ENCODE measurements at regions not wholly inside any gene's neighbourhood (a gene's known extent, or its start where the extent isn't known, plus 50 kb on each side); places are given as distances from the start of the nearest gene placed in this dataset.
"Not testable (repeated sequence)": the region's sequence is repeated elsewhere in the genome, so short reads cannot be mapped to it uniquely, and the experiment has no call there.

DNA sequence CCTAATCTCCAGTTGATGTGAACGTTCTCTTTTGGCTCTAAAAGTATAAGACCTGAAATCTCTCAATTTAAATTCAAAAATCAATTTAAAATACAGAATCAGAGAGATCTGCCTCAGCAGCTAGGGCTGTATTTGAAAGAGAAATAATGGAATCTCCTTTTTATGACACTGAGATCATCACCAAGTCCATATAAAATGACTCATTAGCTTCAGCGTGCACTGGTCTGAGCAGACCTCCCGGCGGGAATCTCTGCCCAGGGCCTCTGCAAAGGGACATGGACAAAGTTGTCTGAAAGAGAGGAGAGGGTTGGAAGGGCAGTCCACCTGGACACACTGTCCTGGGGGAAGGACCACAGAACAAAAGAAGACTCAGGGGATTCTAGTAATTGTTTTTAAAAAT lies 855.6 kb downstream of the EFNB2 start:
- H3K9me3 ChIP-seq (ENCODE audit: control insufficient read depth, insufficient read depth, low read depth, low read length) = no peaks in the 10 kb centered on the region
- no peaks in the 10 kb centered on the region for H3K27me3 ChIP-seq (ENCODE audit: control insufficient read depth, insufficient read depth, low read length)
- H3K4me1 ChIP-seq (ENCODE audit: control insufficient read depth, extremely low read depth, insufficient read depth, low read length) = no peaks in the 10 kb centered on the region
- no peaks in the 10 kb centered on the region for H3K36me3 ChIP-seq (ENCODE audit: control insufficient read depth, insufficient read depth, low read length)
- H3K4me3 ChIP-seq (replicated peaks in 1 of 4; ENCODE audit: control extremely low read depth in 1 of 4, insufficient read depth in 1 of 4, low read depth in 3 of 4, low read length in 4 of 4) = no peak overlapping the region
- no peaks in the 10 kb centered on the region for H3K79me2 ChIP-seq (ENCODE audit: control insufficient read depth, insufficient read depth, low read length)
- DNase-seq (ENCODE audit: low read depth in 2 of 2) = no peak
- TF ChIP-seq, protein P1, sequence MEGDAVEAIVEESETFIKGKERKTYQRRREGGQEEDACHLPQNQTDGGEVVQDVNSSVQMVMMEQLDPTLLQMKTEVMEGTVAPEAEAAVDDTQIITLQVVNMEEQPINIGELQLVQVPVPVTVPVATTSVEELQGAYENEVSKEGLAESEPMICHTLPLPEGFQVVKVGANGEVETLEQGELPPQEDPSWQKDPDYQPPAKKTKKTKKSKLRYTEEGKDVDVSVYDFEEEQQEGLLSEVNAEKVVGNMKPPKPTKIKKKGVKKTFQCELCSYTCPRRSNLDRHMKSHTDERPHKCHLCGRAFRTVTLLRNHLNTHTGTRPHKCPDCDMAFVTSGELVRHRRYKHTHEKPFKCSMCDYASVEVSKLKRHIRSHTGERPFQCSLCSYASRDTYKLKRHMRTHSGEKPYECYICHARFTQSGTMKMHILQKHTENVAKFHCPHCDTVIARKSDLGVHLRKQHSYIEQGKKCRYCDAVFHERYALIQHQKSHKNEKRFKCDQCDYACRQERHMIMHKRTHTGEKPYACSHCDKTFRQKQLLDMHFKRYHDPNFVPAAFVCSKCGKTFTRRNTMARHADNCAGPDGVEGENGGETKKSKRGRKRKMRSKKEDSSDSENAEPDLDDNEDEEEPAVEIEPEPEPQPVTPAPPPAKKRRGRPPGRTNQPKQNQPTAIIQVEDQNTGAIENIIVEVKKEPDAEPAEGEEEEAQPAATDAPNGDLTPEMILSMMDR (conservative IDR thresholded peaks at IDR 0.05 in 1 of 2, IDR thresholded peaks at IDR 0.05 in 1 of 2; ENCODE audit: low read depth in 1 of 2, low read length in 2 of 2) = no peak
- TF ChIP-seq EZH2 (IDR thresholded peaks at IDR 0.05; ENCODE audit: low read length, missing control alignments) = no peak
- H2AFZ ChIP-seq (ENCODE audit: low read length) = no peak overlapping the region
- H3K9ac ChIP-seq (ENCODE audit: insufficient read depth, low read length) = no peak overlapping the region
- H3K27ac ChIP-seq (ENCODE audit: insufficient read depth, low read length) = no peak overlapping the region
- no peaks in the 10 kb centered on the region for H4K20me1 ChIP-seq (ENCODE audit: control insufficient read depth, extremely low read depth, insufficient read depth, low read length)
- H3K4me2 ChIP-seq (ENCODE audit: extremely low read depth, insufficient read depth, low read length) = no peak overlapping the region

DNA sequence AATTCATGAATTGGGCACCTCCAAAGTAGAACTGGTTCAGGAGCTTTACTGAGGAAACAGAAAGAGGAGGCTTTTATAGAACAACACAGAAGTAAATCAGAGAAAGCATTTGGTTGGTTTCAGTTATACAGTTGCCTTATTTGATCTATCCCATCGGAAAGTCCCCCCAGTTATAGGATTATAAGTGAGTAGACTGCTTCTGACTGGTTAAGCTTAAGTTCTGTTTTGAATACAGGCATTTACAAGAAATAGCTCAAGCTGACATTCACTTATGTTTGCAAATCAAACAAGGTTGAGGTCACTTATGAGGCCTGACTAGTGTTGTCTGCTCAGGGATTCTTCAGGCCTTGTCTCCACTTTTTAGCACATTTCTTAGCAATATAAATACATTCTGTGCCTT lies 857.4 kb downstream of the EFNB2 start:
- Histone ChIP-seq H4K20me1 (ENCODE audit: control insufficient read depth, extremely low read depth, insufficient read depth, low read length) (no peaks in the 10 kb centered on the region), H3K4me3 (replicated peaks in 1 of 4; ENCODE audit: control extremely low read depth in 1 of 4, insufficient read depth in 1 of 4, low read depth in 3 of 4, low read length in 4 of 4) (no peak overlapping the region), H3K4me1 (ENCODE audit: control insufficient read depth, extremely low read depth, insufficient read depth, low read length) (no peaks in the 10 kb centered on the region), H3K79me2 (ENCODE audit: control insufficient read depth, insufficient read depth, low read length) (no peaks in the 10 kb centered on the region), H3K9ac (ENCODE audit: insufficient read depth, low read length) (no peak overlapping the region), H2AFZ (ENCODE audit: low read length) (no peak overlapping the region), H3K27me3 (ENCODE audit: control insufficient read depth, insufficient read depth, low read length) (no peaks in the 10 kb centered on the region), H3K9me3 (ENCODE audit: control insufficient read depth, insufficient read depth, low read depth, low read length) (no peaks in the 10 kb centered on the region), H3K36me3 (ENCODE audit: control insufficient read depth, insufficient read depth, low read length) (no peaks in the 10 kb centered on the region), H3K27ac (ENCODE audit: insufficient read depth, low read length) (no peak overlapping the region), H3K4me2 (ENCODE audit: extremely low read depth, insufficient read depth, low read length) (no peak overlapping the region)
- TF ChIP-seq, protein P1 (conservative IDR thresholded peaks at IDR 0.05 in 1 of 2, IDR thresholded peaks at IDR 0.05 in 1 of 2; ENCODE audit: low read depth in 1 of 2, low read length in 2 of 2) = no peak
- no peak for TF ChIP-seq EZH2 (IDR thresholded peaks at IDR 0.05; ENCODE audit: low read length, missing control alignments)
- no peak for DNase-seq (ENCODE audit: low read depth in 2 of 2)

DNA sequence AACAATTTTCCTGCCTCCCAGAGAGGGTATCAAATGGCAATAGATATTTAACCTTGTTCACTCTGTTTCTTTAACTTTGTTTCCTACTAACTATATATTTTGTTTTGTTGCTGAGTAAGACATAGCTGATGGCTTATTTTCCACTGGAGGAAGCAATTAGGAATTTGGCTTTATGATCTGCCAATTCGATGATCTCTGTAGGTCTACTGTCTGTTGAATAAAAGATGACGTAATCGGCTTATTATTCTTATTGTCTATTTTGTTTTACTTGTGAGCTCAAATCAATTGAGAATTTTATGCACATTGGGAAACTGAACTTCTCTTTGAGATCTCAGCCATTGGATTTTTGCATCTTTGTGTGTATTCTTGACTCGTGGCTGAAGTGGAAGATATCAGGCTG lies 862.6 kb downstream of the EFNB2 start:
- DNase-seq (ENCODE audit: low read depth in 2 of 2) = no peak
- Histone ChIP-seq H3K4me2 (ENCODE audit: extremely low read depth, insufficient read depth, low read length) (no peak overlapping the region), H3K4me1 (ENCODE audit: control insufficient read depth, extremely low read depth, insufficient read depth, low read length) (no peaks in the 10 kb centered on the region), H3K9me3 (ENCODE audit: control insufficient read depth, insufficient read depth, low read depth, low read length) (no peaks in the 10 kb centered on the region), H2AFZ (ENCODE audit: low read length) (no peak overlapping the region), H3K36me3 (ENCODE audit: control insufficient read depth, insufficient read depth, low read length) (no peaks in the 10 kb centered on the region), H3K79me2 (ENCODE audit: control insufficient read depth, insufficient read depth, low read length) (no peaks in the 10 kb centered on the region), H3K27me3 (ENCODE audit: control insufficient read depth, insufficient read depth, low read length) (no peaks in the 10 kb centered on the region), H4K20me1 (ENCODE audit: control insufficient read depth, extremely low read depth, insufficient read depth, low read length) (no peaks in the 10 kb centered on the region), H3K27ac (ENCODE audit: insufficient read depth, low read length) (no peak overlapping the region), H3K4me3 (replicated peaks in 1 of 4; ENCODE audit: control extremely low read depth in 1 of 4, insufficient read depth in 1 of 4, low read depth in 3 of 4, low read length in 4 of 4) (no peak overlapping the region), H3K9ac (ENCODE audit: insufficient read depth, low read length) (no peak overlapping the region)
- TF ChIP-seq EZH2 (IDR thresholded peaks at IDR 0.05; ENCODE audit: low read length, missing control alignments) = no peak
- TF ChIP-seq, protein P1 (conservative IDR thresholded peaks at IDR 0.05 in 1 of 2, IDR thresholded peaks at IDR 0.05 in 1 of 2; ENCODE audit: low read depth in 1 of 2, low read length in 2 of 2) = no peak

DNA sequence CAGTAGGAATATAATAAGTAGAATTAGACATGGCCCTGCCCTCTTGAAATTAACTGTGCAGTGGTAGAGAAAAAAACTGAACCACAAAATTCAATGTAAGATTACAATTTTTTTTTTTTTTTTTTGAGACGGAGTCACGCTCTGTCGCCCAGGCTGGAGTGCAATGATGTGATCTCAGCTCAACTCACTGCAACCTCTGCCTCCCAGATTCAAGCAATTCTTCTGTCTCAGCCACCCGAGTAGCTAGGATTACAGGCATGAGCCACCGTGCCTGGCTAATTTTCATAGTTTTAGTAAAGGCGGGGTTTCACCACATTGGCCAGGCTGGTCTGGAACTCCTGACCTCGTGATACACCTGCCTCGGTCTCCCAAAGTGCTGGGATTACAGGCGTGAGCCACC lies 864.3 kb downstream of the EFNB2 start:
- H3K4me3 ChIP-seq (replicated peaks in 1 of 4; ENCODE audit: control extremely low read depth in 1 of 4, insufficient read depth in 1 of 4, low read depth in 3 of 4, low read length in 4 of 4); H3K4me1 ChIP-seq (ENCODE audit: control insufficient read depth, extremely low read depth, insufficient read depth, low read length); H2AFZ ChIP-seq (ENCODE audit: low read length); H3K27me3 ChIP-seq (ENCODE audit: control insufficient read depth, insufficient read depth, low read length); H3K36me3 ChIP-seq (ENCODE audit: control insufficient read depth, insufficient read depth, low read length); H3K27ac ChIP-seq (ENCODE audit: insufficient read depth, low read length); DNase-seq (ENCODE audit: low read depth in 2 of 2); H3K4me2 ChIP-seq (ENCODE audit: extremely low read depth, insufficient read depth, low read length); H3K79me2 ChIP-seq (ENCODE audit: control insufficient read depth, insufficient read depth, low read length); H4K20me1 ChIP-seq (ENCODE audit: control insufficient read depth, extremely low read depth, insufficient read depth, low read length); H3K9ac ChIP-seq (ENCODE audit: insufficient read depth, low read length); H3K9me3 ChIP-seq (ENCODE audit: control insufficient read depth, insufficient read depth, low read depth, low read length): not testable (repeated sequence)
